SK-N-SH (cell line): ENCODE measurements at regions not wholly inside any gene's neighbourhood (a gene's known extent, or its start where the extent isn't known, plus 50 kb on each side); places are given as distances from the start of the nearest gene placed in this dataset.

Experiments used
- EZH2phosphoT487 ChIP-seq: fragments of 200-600 bp; sonication (generic); IDR thresholded peaks from 2 replicates; pipeline ENCODE4 v1.6.1; 2017; ENCODE audit warnings: low read depth, mixed run types, mild to moderate bottlenecking, antibody characterized with exemption, moderate library complexity, borderline replicate concordance
- SIN3A ChIP-seq: IDR thresholded peaks from 2 replicates; pipeline ENCODE4 v1.6.1; 2012; ENCODE audit warnings: low read depth, mild to moderate bottlenecking, low read length, moderate library complexity, borderline replicate concordance
- TF ChIP-seq, protein P1 (sequence below): fragments of 150-350 bp; IDR thresholded peaks from 2 replicates; pipeline ENCODE4 v1.6.1; 2017; ENCODE audit warnings: antibody characterized with exemption, low read length, low read depth, borderline replicate concordance
- TF ChIP-seq, protein P2 (sequence below): fragments of 200-600 bp; sonication (generic); IDR thresholded peaks from 2 replicates; pipeline ENCODE4 v1.6.1; 2017; ENCODE audit warnings: antibody characterized with exemption, mild to moderate bottlenecking, moderate library complexity

DNA sequence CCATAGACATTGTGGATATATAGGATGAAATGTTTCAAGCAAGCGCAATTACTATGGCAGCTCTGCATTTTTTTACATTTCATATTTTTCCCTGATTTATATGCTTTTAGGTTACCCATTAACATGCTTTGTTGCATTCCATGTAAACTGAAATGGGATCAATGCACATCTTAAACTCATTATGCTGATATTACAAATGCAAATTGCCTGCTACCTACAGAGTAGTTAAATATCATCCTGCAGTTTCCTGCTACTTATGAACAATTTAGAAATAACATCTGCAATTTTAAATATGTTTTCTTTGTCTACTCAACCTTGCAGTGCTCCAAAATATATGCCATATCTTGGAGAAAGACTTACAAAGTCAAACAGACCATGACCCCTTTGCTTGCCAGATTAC lies 526.9 kb upstream of the NECTIN3 start:
- no peak for TF ChIP-seq SIN3A
- TF ChIP-seq, protein P1, sequence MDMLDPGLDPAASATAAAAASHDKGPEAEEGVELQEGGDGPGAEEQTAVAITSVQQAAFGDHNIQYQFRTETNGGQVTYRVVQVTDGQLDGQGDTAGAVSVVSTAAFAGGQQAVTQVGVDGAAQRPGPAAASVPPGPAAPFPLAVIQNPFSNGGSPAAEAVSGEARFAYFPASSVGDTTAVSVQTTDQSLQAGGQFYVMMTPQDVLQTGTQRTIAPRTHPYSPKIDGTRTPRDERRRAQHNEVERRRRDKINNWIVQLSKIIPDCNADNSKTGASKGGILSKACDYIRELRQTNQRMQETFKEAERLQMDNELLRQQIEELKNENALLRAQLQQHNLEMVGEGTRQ = no peak
- TF ChIP-seq, protein P2, sequence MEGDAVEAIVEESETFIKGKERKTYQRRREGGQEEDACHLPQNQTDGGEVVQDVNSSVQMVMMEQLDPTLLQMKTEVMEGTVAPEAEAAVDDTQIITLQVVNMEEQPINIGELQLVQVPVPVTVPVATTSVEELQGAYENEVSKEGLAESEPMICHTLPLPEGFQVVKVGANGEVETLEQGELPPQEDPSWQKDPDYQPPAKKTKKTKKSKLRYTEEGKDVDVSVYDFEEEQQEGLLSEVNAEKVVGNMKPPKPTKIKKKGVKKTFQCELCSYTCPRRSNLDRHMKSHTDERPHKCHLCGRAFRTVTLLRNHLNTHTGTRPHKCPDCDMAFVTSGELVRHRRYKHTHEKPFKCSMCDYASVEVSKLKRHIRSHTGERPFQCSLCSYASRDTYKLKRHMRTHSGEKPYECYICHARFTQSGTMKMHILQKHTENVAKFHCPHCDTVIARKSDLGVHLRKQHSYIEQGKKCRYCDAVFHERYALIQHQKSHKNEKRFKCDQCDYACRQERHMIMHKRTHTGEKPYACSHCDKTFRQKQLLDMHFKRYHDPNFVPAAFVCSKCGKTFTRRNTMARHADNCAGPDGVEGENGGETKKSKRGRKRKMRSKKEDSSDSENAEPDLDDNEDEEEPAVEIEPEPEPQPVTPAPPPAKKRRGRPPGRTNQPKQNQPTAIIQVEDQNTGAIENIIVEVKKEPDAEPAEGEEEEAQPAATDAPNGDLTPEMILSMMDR = no peak
- TF ChIP-seq EZH2phosphoT487 = no peak
